WTC11 (cell line): ENCODE measurements at regions not wholly inside any gene's neighbourhood (a gene's known extent, or its start where the extent isn't known, plus 50 kb on each side); places are given as distances from the start of the nearest gene placed in this dataset.

Experiments used
- JUN ChIP-seq: sonication (generic); formaldehyde crosslinking; IDR thresholded peaks from 2 replicates; pipeline ENCODE4 v1.8.0; 2023; ENCODE audit warnings: mild to moderate bottlenecking, missing genetic modification reagents
- NR3C1 ChIP-seq: sonication (generic); formaldehyde crosslinking; conservative IDR thresholded peaks from 2 replicates; pipeline ENCODE4 v1.8.1; 2023; ENCODE audit warnings: low read depth, mild to moderate bottlenecking, missing genetic modification reagents

DNA sequence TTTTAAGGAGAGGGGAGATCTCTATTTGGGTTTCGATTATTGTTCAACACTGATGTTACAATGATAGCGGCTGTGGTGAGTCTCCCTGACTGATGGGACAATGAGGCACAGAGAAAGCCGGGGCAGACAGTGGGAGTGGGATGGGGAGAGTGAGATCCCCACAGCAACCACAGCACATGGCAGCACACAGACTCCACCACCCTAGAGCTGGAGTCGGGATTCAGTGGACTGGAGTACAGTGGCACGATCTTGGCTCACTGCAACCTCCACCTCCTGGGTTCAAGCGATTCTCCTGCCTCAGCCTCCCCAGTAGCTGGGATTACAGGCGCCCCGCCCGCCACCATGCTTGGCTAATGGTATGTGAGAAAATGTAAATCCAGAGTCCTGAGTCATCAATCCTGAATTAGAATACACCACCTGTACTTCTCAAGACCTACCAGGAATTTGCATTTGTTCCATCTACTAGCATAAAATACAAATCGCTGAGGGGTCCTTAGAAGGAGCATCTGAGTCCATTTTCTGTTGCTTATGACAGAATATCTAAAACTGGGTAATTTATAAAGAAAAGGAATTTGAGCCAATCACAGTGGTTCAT lies 125.8 kb downstream of the TOMM20 start:
- TF ChIP-seq NR3C1 (no peak), JUN (CRISPR knock-in tag) (no peak)
